ENCODE measurements at regions not wholly inside any gene's neighbourhood (a gene's known extent, or its start where the extent isn't known, plus 50 kb on each side); places are given as distances from the start of the nearest gene placed in this dataset.

DNA sequence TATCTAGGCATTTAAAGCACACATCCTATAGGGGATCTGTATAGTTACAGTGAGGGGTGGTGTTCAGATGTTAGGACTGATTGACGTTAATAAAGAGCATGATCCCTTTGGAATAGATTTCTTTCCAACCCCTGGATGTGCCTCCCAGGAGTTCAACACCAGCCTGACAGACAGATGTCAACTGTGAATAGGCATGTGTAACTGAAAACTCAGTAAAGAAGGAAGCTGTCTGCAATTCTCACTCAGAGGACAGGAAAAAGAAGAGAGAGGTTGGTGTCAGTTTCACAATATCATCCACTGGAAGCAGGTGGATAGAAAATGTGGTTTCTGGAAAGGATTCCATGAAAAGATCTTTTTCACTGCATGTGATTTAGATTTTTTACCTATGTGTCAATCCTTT, 396.3 kb downstream of the NSUN3 start:
- Histone ChIP-seq H3K4me2 (ENCODE audit: low read length) (no peak overlapping the region), H2AFZ (ENCODE audit: low read length) (no peak overlapping the region), H3K9me3 (ENCODE audit: low read length) (no peaks in the 10 kb centered on the region), H3K4me3 (ENCODE audit: low read depth, low read length, poor library complexity, severe bottlenecking) (no peak overlapping the region), H3K36me3 (ENCODE audit: insufficient read depth, low read length) (no peaks in the 10 kb centered on the region), H3K9me2 (ENCODE audit: low read depth, low read length) (no peaks in the 10 kb centered on the region), H3F3A (ENCODE audit: insufficient read depth, low read length) (no peaks in the 10 kb centered on the region), H3K79me2 (ENCODE audit: insufficient read depth, low read length) (no peaks in the 10 kb centered on the region), H4K20me1 (ENCODE audit: insufficient read depth, low read length) (no peaks in the 10 kb centered on the region), H3K27me3 (ENCODE audit: insufficient read depth, low read length) (no peaks in the 10 kb centered on the region), H3K27ac (ENCODE audit: low read depth, low read length, poor library complexity, severe bottlenecking) (no peak overlapping the region), H3K9ac (ENCODE audit: low read length) (no peak overlapping the region), H3K4me1 (ENCODE audit: insufficient read depth, low read length, severe bottlenecking) (no peaks in the 10 kb centered on the region)
- TF ChIP-seq, protein P1, sequence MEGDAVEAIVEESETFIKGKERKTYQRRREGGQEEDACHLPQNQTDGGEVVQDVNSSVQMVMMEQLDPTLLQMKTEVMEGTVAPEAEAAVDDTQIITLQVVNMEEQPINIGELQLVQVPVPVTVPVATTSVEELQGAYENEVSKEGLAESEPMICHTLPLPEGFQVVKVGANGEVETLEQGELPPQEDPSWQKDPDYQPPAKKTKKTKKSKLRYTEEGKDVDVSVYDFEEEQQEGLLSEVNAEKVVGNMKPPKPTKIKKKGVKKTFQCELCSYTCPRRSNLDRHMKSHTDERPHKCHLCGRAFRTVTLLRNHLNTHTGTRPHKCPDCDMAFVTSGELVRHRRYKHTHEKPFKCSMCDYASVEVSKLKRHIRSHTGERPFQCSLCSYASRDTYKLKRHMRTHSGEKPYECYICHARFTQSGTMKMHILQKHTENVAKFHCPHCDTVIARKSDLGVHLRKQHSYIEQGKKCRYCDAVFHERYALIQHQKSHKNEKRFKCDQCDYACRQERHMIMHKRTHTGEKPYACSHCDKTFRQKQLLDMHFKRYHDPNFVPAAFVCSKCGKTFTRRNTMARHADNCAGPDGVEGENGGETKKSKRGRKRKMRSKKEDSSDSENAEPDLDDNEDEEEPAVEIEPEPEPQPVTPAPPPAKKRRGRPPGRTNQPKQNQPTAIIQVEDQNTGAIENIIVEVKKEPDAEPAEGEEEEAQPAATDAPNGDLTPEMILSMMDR (IDR thresholded peaks at IDR 0.05; ENCODE audit: low read length) = no peak
- TF ChIP-seq EZH2 (IDR thresholded peaks at IDR 0.05; ENCODE audit: borderline replicate concordance, low read length) = no peak

DNA sequence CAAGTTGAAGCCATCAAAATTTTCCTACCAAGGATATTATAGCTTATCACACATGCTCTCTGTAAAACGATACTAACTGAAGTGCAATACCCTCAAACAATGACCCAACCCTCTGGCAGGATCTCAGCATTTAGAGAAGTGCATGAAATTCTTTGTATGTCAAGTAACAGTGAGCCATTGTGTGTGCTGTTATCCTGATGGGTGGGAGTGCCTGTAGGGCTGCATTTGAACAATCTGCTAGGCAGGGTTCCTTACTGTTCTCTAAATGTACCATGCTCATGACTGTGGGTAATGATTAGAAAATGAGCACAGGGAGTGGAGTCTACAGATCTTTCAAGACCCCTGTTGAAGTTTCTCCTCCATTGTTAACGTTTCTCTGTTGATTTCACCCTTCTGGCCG, 398.1 kb downstream of the NSUN3 start:
- no peaks in the 10 kb centered on the region for H3K79me2 ChIP-seq (ENCODE audit: insufficient read depth, low read length)
- no peaks in the 10 kb centered on the region for H3F3A ChIP-seq (ENCODE audit: insufficient read depth, low read length)
- no peak overlapping the region for H2AFZ ChIP-seq (ENCODE audit: low read length)
- TF ChIP-seq, protein P1 (IDR thresholded peaks at IDR 0.05; ENCODE audit: low read length) = no peak
- no peak overlapping the region for H3K9ac ChIP-seq (ENCODE audit: low read length)
- H3K4me1 ChIP-seq (ENCODE audit: insufficient read depth, low read length, severe bottlenecking) = no peaks in the 10 kb centered on the region
- H4K20me1 ChIP-seq (ENCODE audit: insufficient read depth, low read length) = no peaks in the 10 kb centered on the region
- H3K27me3 ChIP-seq (ENCODE audit: insufficient read depth, low read length) = no peaks in the 10 kb centered on the region
- H3K9me3 ChIP-seq (ENCODE audit: low read length) = no peaks in the 10 kb centered on the region
- no peak overlapping the region for H3K4me2 ChIP-seq (ENCODE audit: low read length)
- H3K9me2 ChIP-seq (ENCODE audit: low read depth, low read length) = no peaks in the 10 kb centered on the region
- H3K36me3 ChIP-seq (ENCODE audit: insufficient read depth, low read length) = no peaks in the 10 kb centered on the region
- no peak overlapping the region for H3K27ac ChIP-seq (ENCODE audit: low read depth, low read length, poor library complexity, severe bottlenecking)
- no peak overlapping the region for H3K4me3 ChIP-seq (ENCODE audit: low read depth, low read length, poor library complexity, severe bottlenecking)

DNA sequence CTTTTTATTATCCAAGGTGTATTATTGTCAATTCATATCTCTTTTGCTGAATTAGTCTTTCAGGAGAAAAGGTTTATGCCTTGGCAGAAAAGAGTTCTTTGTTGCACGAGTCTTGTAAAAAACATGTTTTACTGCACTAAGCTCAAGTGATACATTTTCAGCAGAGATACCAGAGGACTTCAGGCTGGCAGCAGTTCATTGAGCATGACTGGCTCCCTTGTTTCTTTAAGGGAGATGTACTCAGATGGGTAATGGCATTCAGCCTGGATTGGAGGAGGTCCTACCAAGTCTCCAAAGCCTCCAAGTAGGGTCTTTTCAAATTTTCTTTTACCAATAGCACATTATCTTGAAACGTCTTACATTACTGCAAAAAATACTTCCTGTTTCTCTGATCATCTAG, 400.1 kb downstream of the NSUN3 start:
- Histone ChIP-seq H3K27ac (ENCODE audit: low read depth, low read length, poor library complexity, severe bottlenecking) (no peak overlapping the region), H3K9me2 (ENCODE audit: low read depth, low read length) (no peaks in the 10 kb centered on the region), H3K4me1 (ENCODE audit: insufficient read depth, low read length, severe bottlenecking) (no peaks in the 10 kb centered on the region), H3F3A (ENCODE audit: insufficient read depth, low read length) (no peaks in the 10 kb centered on the region), H4K20me1 (ENCODE audit: insufficient read depth, low read length) (no peaks in the 10 kb centered on the region), H3K4me3 (ENCODE audit: low read depth, low read length, poor library complexity, severe bottlenecking) (no peak overlapping the region), H3K4me2 (ENCODE audit: low read length) (no peak overlapping the region), H3K9ac (ENCODE audit: low read length) (no peak overlapping the region), H3K36me3 (ENCODE audit: insufficient read depth, low read length) (no peaks in the 10 kb centered on the region), H3K27me3 (ENCODE audit: insufficient read depth, low read length) (no peaks in the 10 kb centered on the region), H2AFZ (ENCODE audit: low read length) (no peak overlapping the region), H3K9me3 (ENCODE audit: low read length) (no peaks in the 10 kb centered on the region), H3K79me2 (ENCODE audit: insufficient read depth, low read length) (no peaks in the 10 kb centered on the region)
- TF ChIP-seq EZH2 (IDR thresholded peaks at IDR 0.05; ENCODE audit: borderline replicate concordance, low read length) = no peak
- TF ChIP-seq, protein P1 (IDR thresholded peaks at IDR 0.05; ENCODE audit: low read length) = no peak
